ENCODE measurements at regions not wholly inside any gene's neighbourhood (a gene's known extent, or its start where the extent isn't known, plus 50 kb on each side); places are given as distances from the start of the nearest gene placed in this dataset.

DNA sequence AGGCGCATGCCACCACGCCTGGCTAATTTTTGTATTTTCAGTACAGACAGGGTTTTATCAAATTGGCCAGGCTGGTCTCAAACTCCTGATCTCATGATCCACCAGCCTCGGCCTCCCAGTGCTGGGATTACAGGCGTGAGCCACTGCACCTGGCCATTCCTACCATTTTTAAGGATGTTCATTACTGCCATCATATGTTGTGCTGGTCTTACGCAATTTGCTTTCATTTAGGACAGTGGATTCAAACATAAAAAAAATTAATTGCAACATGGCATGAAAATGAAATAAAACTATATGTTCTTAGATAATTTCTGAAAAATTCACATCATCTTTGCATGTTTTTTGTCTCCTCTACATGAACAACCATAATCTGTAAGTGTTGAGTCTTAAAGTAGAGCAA is 527.7 kb downstream of the LTN1 start:
- H3K27me3 ChIP-seq (replicated peaks; ENCODE audit: insufficient read depth), result no peaks in the 10 kb centered on the region
- TF ChIP-seq EZH2 (IDR thresholded peaks at IDR 0.05; ENCODE audit: insufficient read depth, poor library complexity, severe bottlenecking) (no peak), EZH2phosphoT487 (IDR thresholded peaks at IDR 0.05; ENCODE audit: insufficient read depth, low read depth) (no peak)
- no peak overlapping the region for H3K4me3 ChIP-seq
- DNase-seq, result no peak
- no peaks in the 10 kb centered on the region for H3K9me2 ChIP-seq (ENCODE audit: insufficient read depth)
- H3F3A ChIP-seq (ENCODE audit: insufficient read depth), result no peaks in the 10 kb centered on the region
- peaks cover 9% of the 10 kb centered on the region for H3K4me1 ChIP-seq (ENCODE audit: insufficient read depth)
- in situ Hi-C loops (cut with MboI), result loop anchor here (10.0 kb wide), 1 partner anchor 60 kb away; no protein-coding TSS in a partner anchor
- no peak overlapping the region for H3K27ac ChIP-seq
- no peak overlapping the region for H2AFZ ChIP-seq
- no peaks in the 10 kb centered on the region for H3K79me2 ChIP-seq (ENCODE audit: insufficient read depth)
- no peak overlapping the region for H3K9ac ChIP-seq
- H3K36me3 ChIP-seq (ENCODE audit: low read depth), result no peaks in the 10 kb centered on the region
- H4K20me1 ChIP-seq (ENCODE audit: insufficient read depth), result no peaks in the 10 kb centered on the region
- no peaks in the 10 kb centered on the region for H3K9me3 ChIP-seq (ENCODE audit: low read depth)
- WGBS, 2 experiments (ENCODE audit: low coverage in 1 of 2, low lambda C conversion rate in 2 of 2, missing lambda C conversion rate in 2 of 2), result 94 to 95% methylated on average over 5 of the region's 5 CpGs
- no peak overlapping the region for H3K4me2 ChIP-seq (ENCODE audit: unreplicated experiment)

DNA sequence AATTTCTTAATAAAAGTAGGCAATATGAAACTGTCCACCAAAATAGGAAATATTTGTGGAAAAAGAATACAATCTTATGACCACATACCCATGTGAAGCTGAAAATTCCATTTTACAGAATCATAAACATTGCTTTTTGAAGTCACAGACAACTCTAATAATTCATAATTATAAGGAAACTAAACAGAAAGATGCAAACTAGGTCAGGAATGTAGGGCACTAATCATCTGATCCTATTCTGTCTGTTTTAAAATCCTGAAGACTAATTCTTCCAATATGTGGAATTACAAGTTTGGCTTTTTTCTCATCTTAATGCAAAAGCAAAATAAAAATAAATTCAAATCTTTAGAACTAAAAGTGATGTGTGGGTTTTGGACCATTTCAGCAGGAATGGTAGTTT is 528.6 kb downstream of the LTN1 start:
- Histone ChIP-seq H3K4me1 (ENCODE audit: insufficient read depth) (peaks cover 9% of the 10 kb centered on the region), H2AFZ (peak overlapping the region; percentile 15), H3K4me3 (no peak overlapping the region), H4K20me1 (ENCODE audit: insufficient read depth) (no peaks in the 10 kb centered on the region), H3K27ac (no peak overlapping the region), H3K9me3 (ENCODE audit: low read depth) (no peaks in the 10 kb centered on the region), H3K4me2 (ENCODE audit: unreplicated experiment) (peak overlapping the region; percentile 19), H3K79me2 (ENCODE audit: insufficient read depth) (no peaks in the 10 kb centered on the region), H3K9me2 (ENCODE audit: insufficient read depth) (no peaks in the 10 kb centered on the region), H3K9ac (no peak overlapping the region), H3F3A (ENCODE audit: insufficient read depth) (no peaks in the 10 kb centered on the region), H3K36me3 (ENCODE audit: low read depth) (no peaks in the 10 kb centered on the region), H3K27me3 (replicated peaks; ENCODE audit: insufficient read depth) (no peaks in the 10 kb centered on the region)
- TF ChIP-seq EZH2phosphoT487 (IDR thresholded peaks at IDR 0.05; ENCODE audit: insufficient read depth, low read depth), result no peak
- TF ChIP-seq EZH2 (IDR thresholded peaks at IDR 0.05; ENCODE audit: insufficient read depth, poor library complexity, severe bottlenecking), result no peak
- in situ Hi-C loops (cut with MboI), result loop anchor here (10.0 kb wide), 1 partner anchor 59 kb away; no protein-coding TSS in a partner anchor
- no peak for DNase-seq

DNA sequence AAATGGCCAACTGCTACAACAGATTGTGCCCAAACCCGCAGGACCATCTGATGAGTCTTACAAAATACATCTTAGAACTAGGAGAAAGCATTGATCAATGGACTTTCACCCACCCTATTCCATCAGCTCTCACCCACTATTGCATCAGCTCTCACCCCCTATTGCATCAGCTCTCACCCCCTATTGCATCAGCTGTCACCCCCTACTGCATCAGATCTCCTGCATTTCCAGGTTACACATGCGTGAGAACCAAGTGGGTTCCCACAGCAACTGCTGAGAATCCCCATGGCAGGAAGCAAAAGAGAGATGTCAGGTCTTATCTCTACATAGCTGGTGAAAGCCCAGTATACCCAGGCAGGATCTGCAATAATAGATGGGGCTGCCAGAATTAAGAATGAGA is 533.5 kb downstream of the LTN1 start:
- Histone ChIP-seq H3K9me2 (ENCODE audit: insufficient read depth) (no peaks in the 10 kb centered on the region), H3K4me1 (ENCODE audit: insufficient read depth) (peaks cover 23% of the 10 kb centered on the region), H3K9me3 (ENCODE audit: low read depth) (no peaks in the 10 kb centered on the region), H3K79me2 (ENCODE audit: insufficient read depth) (no peaks in the 10 kb centered on the region), H4K20me1 (ENCODE audit: insufficient read depth) (no peaks in the 10 kb centered on the region), H3K27me3 (replicated peaks; ENCODE audit: insufficient read depth) (no peaks in the 10 kb centered on the region), H3K4me2 (ENCODE audit: unreplicated experiment) (no peak overlapping the region), H3K9ac (no peak overlapping the region), H2AFZ (no peak overlapping the region), H3K27ac (no peak overlapping the region), H3K4me3 (no peak overlapping the region), H3F3A (ENCODE audit: insufficient read depth) (peaks cover 21% of the 10 kb centered on the region), H3K36me3 (ENCODE audit: low read depth) (no peaks in the 10 kb centered on the region)
- in situ Hi-C loops (cut with MboI), result no loop called here
- 94 to 100% methylated on average over 2 of the region's 2 CpGs for WGBS, 2 experiments (ENCODE audit: low coverage in 1 of 2, low lambda C conversion rate in 2 of 2, missing lambda C conversion rate in 2 of 2)
- TF ChIP-seq EZH2phosphoT487 (IDR thresholded peaks at IDR 0.05; ENCODE audit: insufficient read depth, low read depth) (no peak), EZH2 (IDR thresholded peaks at IDR 0.05; ENCODE audit: insufficient read depth, poor library complexity, severe bottlenecking) (no peak)
- no peak for DNase-seq

DNA sequence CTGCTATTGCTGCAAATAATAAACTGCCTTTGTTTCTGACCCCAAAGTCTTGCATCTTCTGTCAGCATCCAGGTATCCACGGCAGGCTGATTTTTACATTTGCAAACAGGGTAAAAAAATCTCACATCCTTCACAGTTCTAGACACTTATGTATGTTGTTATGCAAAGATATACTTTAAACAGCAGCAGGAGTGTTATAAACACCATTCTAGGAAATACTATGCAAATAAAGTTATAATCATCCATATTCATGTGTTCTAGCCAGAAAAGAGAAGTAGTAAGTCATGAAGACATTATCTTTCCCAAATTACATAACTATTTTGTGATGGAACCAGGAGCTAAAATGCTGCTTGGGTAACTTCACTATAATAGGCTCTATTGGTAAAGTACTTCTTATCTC is 534.2 kb downstream of the LTN1 start:
- no peak overlapping the region for H3K9ac ChIP-seq
- H3K9me3 ChIP-seq (ENCODE audit: low read depth), result no peaks in the 10 kb centered on the region
- peaks cover 22% of the 10 kb centered on the region for H3K4me1 ChIP-seq (ENCODE audit: insufficient read depth)
- in situ Hi-C loops (cut with MboI), result no loop called here
- DNase-seq, result no peak
- no peak overlapping the region for H2AFZ ChIP-seq
- no peaks in the 10 kb centered on the region for H4K20me1 ChIP-seq (ENCODE audit: insufficient read depth)
- no peak overlapping the region for H3K27ac ChIP-seq
- H3K4me2 ChIP-seq (ENCODE audit: unreplicated experiment), result no peak overlapping the region
- H3K36me3 ChIP-seq (ENCODE audit: low read depth), result no peaks in the 10 kb centered on the region
- H3K79me2 ChIP-seq (ENCODE audit: insufficient read depth), result no peaks in the 10 kb centered on the region
- 76 to 88% methylated on average over 1 of the region's 1 CpG for WGBS, 2 experiments (ENCODE audit: low coverage in 1 of 2, low lambda C conversion rate in 2 of 2, missing lambda C conversion rate in 2 of 2)
- TF ChIP-seq EZH2 (IDR thresholded peaks at IDR 0.05; ENCODE audit: insufficient read depth, poor library complexity, severe bottlenecking) (no peak), EZH2phosphoT487 (IDR thresholded peaks at IDR 0.05; ENCODE audit: insufficient read depth, low read depth) (no peak)
- H3F3A ChIP-seq (ENCODE audit: insufficient read depth), result peaks cover 28% of the 10 kb centered on the region
- H3K27me3 ChIP-seq (replicated peaks; ENCODE audit: insufficient read depth), result no peaks in the 10 kb centered on the region
- no peak overlapping the region for H3K4me3 ChIP-seq
- H3K9me2 ChIP-seq (ENCODE audit: insufficient read depth), result no peaks in the 10 kb centered on the region

DNA sequence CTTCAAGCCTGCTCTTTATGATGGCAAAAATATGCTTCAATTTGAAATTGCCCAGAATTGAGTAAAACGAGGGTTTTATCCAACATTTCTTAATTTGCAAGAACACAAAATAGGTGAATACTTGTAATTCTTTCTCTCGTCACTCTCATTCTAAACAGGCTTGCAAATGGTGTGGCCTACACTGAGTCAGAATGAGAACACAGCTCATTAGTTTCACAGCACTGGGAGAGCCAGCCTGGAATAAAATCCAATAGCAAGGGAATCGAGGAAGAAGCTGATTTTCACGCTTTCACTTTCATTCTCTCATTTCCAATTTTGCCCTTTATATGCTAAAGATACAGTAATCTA is 537.5 kb downstream of the LTN1 start:
- Histone ChIP-seq H3K9me2 (ENCODE audit: insufficient read depth) (0 out of 2 replicates have a peak, but pooled peaks cover 3% of the 10 kb centered on the region), H3K27ac (peak overlapping the region; percentile 94), H3K4me2 (ENCODE audit: unreplicated experiment) (peak overlapping the region; percentile 80), H3K27me3 (replicated peaks; ENCODE audit: insufficient read depth) (no peaks in the 10 kb centered on the region), H3F3A (ENCODE audit: insufficient read depth) (peaks cover 28% of the 10 kb centered on the region), H3K4me1 (ENCODE audit: insufficient read depth) (peaks cover 22% of the 10 kb centered on the region), H3K36me3 (ENCODE audit: low read depth) (no peaks in the 10 kb centered on the region), H3K9me3 (ENCODE audit: low read depth) (no peaks in the 10 kb centered on the region), H3K79me2 (ENCODE audit: insufficient read depth) (no peaks in the 10 kb centered on the region), H3K9ac (peak overlapping the region; percentile 85), H3K4me3 (peak overlapping the region; percentile 65), H2AFZ (peak overlapping the region; percentile 79), H4K20me1 (ENCODE audit: insufficient read depth) (no peaks in the 10 kb centered on the region)
- in situ Hi-C loops (cut with MboI), result no loop called here
- WGBS, 2 experiments (ENCODE audit: low coverage in 1 of 2, low lambda C conversion rate in 2 of 2, missing lambda C conversion rate in 2 of 2), result 0% methylated on average over 4 of the region's 4 CpGs
- peak; percentile 88 for DNase-seq
- TF ChIP-seq EZH2phosphoT487 (IDR thresholded peaks at IDR 0.05; ENCODE audit: insufficient read depth, low read depth), result no peak
- no peak for TF ChIP-seq EZH2 (IDR thresholded peaks at IDR 0.05; ENCODE audit: insufficient read depth, poor library complexity, severe bottlenecking)

All from GM23248 (cell line).